Neural progenitor cell (in vitro differentiated cells): ENCODE measurements at regions not wholly inside any gene's neighbourhood (a gene's known extent, or its start where the extent isn't known, plus 50 kb on each side); places are given as distances from the start of the nearest gene placed in this dataset.
A peak's percentile ranks its signal among the peaks of the same experiment; 100 is the strongest.

Source experiments
- DNase-seq: peaks from one replicate; pipeline ENCODE4 v3.0.0-alpha.2; 2016; ENCODE audit warnings: low spot score
- H2AFZ ChIP-seq: fragments of 200-600 bp; sonication (generic); replicated peaks from 2 replicates; pipeline ENCODE4 v1.6.1; 2016; ENCODE audit warnings: antibody characterized with exemption
- H3F3A ChIP-seq: fragments of 200-600 bp; sonication (generic); 2 replicates; pipeline ENCODE4 v1.6.1; 2016; ENCODE audit warnings: antibody characterized with exemption, low read depth
- H3K27ac ChIP-seq: fragments of 200-600 bp; sonication (generic); 2 replicates; pipeline ENCODE4 v1.5.1; 2016; ENCODE audit warnings: mild to moderate bottlenecking
- H3K27me3 ChIP-seq: fragments of 200-600 bp; sonication (generic); 2 replicates; pipeline ENCODE4 v1.6.1; 2016; ENCODE audit warnings: mild to moderate bottlenecking, moderate library complexity
- H3K36me3 ChIP-seq: fragments of 200-600 bp; sonication (generic); 2 replicates; pipeline ENCODE4 v1.5.1; 2016
- H3K4me1 ChIP-seq: fragments of 200-600 bp; sonication (generic); 2 replicates; pipeline ENCODE4 v1.6.1; 2016; ENCODE audit warnings: mixed run types
- H3K4me2 ChIP-seq: fragments of 200-600 bp; sonication (generic); 2 replicates; pipeline ENCODE4 v1.6.1; 2016
- H3K4me3 ChIP-seq: fragments of 200-600 bp; sonication (generic); 2 replicates; pipeline ENCODE4 v1.5.1; 2016
- H3K79me2 ChIP-seq: fragments of 200-600 bp; sonication (generic); 2 replicates; pipeline ENCODE4 v1.6.1; 2016; ENCODE audit warnings: low read depth
- H3K9ac ChIP-seq: fragments of 200-600 bp; sonication (generic); 2 replicates; pipeline ENCODE4 v1.6.1; 2016
- H3K9me3 ChIP-seq: fragments of 200-600 bp; sonication (generic); 2 replicates; pipeline ENCODE4 v1.5.1; 2016; ENCODE audit warnings: low read depth
- H4K20me1 ChIP-seq: fragments of 200-600 bp; sonication (generic); 2 replicates; pipeline ENCODE4 v1.6.1; 2016; ENCODE audit warnings: low read depth
- H3K27ac Mint-ChIP-seq: 3 replicates; pipeline ENCODE4 v1.8.0; 2021; ENCODE audit warnings: mixed read lengths
- H3K27me3 Mint-ChIP-seq: 2 replicates; pipeline ENCODE4 v1.8.0; 2022; ENCODE audit warnings: low read depth, mild to moderate bottlenecking, inconsistent platforms, moderate library complexity, mixed read lengths; ENCODE audit not compliant: insufficient read depth
- H3K36me3 Mint-ChIP-seq: 3 replicates; pipeline ENCODE4 v1.8.0; 2021; ENCODE audit warnings: mixed read lengths
- H3K4me1 Mint-ChIP-seq: 3 replicates; pipeline ENCODE4 v1.8.0; 2021; ENCODE audit warnings: mixed read lengths
- H3K4me3 Mint-ChIP-seq: 3 replicates; pipeline ENCODE4 v1.8.0; 2021; ENCODE audit warnings: mild to moderate bottlenecking, moderate library complexity, mixed read lengths
- H3K9me3 Mint-ChIP-seq: 3 replicates; pipeline ENCODE4 v1.8.0; 2020; ENCODE audit warnings: mixed read lengths
- EZH2 ChIP-seq: fragments of 200-600 bp; sonication (generic); IDR thresholded peaks from 2 replicates; pipeline ENCODE4 v1.6.1; 2017; ENCODE audit warnings: antibody characterized with exemption, mild to moderate bottlenecking, moderate library complexity
- EZH2phosphoT487 ChIP-seq: fragments of 200-600 bp; sonication (generic); IDR thresholded peaks from 2 replicates; pipeline ENCODE4 v1.6.1; 2017; ENCODE audit warnings: antibody characterized with exemption
- TF ChIP-seq, protein P1 (sequence below): fragments of 200-600 bp; sonication (generic); IDR thresholded peaks from 2 replicates; pipeline ENCODE4 v1.5.1; 2017; ENCODE audit warnings: antibody characterized with exemption, mild to moderate bottlenecking

DNA sequence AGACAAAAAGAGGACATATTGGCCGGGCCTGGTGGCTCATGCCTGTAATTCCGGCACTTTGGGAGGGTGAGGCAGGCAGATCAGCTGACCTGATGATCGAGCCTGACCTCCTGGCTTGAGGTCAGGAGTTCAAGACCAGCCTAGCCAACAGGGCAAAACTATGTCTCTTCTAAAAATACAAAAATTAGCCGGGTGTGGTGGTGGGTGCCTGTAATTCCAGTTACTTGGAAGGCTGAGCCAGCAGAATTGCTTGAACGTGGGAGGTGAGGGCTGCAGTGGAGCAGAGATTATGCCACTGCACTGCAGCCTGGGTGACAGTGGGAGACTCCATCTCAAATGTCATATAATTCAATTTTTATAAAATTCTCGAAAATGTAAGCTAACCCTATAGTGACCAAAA, 84.5 kb downstream of the SEMA4F start:
- Histone ChIP-seq H3K36me3 (no peaks in the 10 kb centered on the region), H3K9ac (no peak overlapping the region), H3K27ac (no peak overlapping the region), H3K4me3 (no peak overlapping the region), H3K4me1 (peaks cover 41% of the 10 kb centered on the region), H3K4me2 (no peak overlapping the region), H2AFZ (no peak overlapping the region), H4K20me1 (no peaks in the 10 kb centered on the region), H3K9me3 (peaks cover 12% of the 10 kb centered on the region), H3K27me3 (no peaks in the 10 kb centered on the region), H3F3A (peaks cover 24% of the 10 kb centered on the region), H3K79me2 (no peaks in the 10 kb centered on the region)
- Mint-ChIP-seq H3K9me3 (peaks cover 17% of the 10 kb centered on the region), H3K27ac (no peak overlapping the region), H3K4me3 (no peak overlapping the region), H3K4me1 (peaks cover 39% of the 10 kb centered on the region), H3K27me3 (no peaks in the 10 kb centered on the region), H3K36me3 (peaks cover 5% of the 10 kb centered on the region)
- no peak for DNase-seq
- TF ChIP-seq, protein P1, sequence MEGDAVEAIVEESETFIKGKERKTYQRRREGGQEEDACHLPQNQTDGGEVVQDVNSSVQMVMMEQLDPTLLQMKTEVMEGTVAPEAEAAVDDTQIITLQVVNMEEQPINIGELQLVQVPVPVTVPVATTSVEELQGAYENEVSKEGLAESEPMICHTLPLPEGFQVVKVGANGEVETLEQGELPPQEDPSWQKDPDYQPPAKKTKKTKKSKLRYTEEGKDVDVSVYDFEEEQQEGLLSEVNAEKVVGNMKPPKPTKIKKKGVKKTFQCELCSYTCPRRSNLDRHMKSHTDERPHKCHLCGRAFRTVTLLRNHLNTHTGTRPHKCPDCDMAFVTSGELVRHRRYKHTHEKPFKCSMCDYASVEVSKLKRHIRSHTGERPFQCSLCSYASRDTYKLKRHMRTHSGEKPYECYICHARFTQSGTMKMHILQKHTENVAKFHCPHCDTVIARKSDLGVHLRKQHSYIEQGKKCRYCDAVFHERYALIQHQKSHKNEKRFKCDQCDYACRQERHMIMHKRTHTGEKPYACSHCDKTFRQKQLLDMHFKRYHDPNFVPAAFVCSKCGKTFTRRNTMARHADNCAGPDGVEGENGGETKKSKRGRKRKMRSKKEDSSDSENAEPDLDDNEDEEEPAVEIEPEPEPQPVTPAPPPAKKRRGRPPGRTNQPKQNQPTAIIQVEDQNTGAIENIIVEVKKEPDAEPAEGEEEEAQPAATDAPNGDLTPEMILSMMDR: no peak
- TF ChIP-seq EZH2phosphoT487 (no peak), EZH2 (no peak)

DNA sequence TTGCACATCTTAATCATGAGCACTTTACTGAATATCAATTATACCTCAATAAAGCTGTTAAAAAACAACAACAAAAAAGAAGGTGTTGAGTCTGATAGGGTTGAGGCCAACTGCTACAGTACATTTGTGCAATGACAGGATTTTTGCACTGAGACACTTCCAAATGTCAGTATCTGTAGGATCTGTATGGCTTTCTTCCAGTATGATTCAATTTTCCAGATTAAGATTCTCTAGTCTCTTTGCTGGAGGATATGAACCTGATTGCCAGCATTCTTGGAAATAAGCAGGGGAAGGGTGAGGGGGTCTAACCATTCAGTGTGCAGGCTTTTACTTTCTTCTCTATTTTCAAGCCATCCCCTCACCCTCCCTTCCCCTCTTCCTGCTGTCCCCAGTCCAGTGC, 85.1 kb downstream of the SEMA4F start:
- H3K9me3 Mint-ChIP-seq: peaks cover 17% of the 10 kb centered on the region
- no peaks in the 10 kb centered on the region for H3K27me3 Mint-ChIP-seq
- no peak overlapping the region for H3K4me3 Mint-ChIP-seq
- no peaks in the 10 kb centered on the region for H3K27me3 ChIP-seq
- H3K27ac Mint-ChIP-seq: peak overlapping the region; percentile 36
- peaks cover 38% of the 10 kb centered on the region for H3K4me1 ChIP-seq
- no peaks in the 10 kb centered on the region for H3K79me2 ChIP-seq
- peaks cover 24% of the 10 kb centered on the region for H3F3A ChIP-seq
- no peak overlapping the region for H3K9ac ChIP-seq
- peaks cover 35% of the 10 kb centered on the region for H3K4me1 Mint-ChIP-seq
- DNase-seq: no peak
- no peak for TF ChIP-seq EZH2phosphoT487
- no peak for TF ChIP-seq EZH2
- TF ChIP-seq, protein P1: no peak
- peaks cover 12% of the 10 kb centered on the region for H3K9me3 ChIP-seq
- no peaks in the 10 kb centered on the region for H4K20me1 ChIP-seq
- no peak overlapping the region for H3K4me2 ChIP-seq
- no peak overlapping the region for H3K27ac ChIP-seq
- H3K36me3 Mint-ChIP-seq: peaks cover 5% of the 10 kb centered on the region
- no peak overlapping the region for H3K4me3 ChIP-seq
- H2AFZ ChIP-seq: no peak overlapping the region
- no peaks in the 10 kb centered on the region for H3K36me3 ChIP-seq

DNA sequence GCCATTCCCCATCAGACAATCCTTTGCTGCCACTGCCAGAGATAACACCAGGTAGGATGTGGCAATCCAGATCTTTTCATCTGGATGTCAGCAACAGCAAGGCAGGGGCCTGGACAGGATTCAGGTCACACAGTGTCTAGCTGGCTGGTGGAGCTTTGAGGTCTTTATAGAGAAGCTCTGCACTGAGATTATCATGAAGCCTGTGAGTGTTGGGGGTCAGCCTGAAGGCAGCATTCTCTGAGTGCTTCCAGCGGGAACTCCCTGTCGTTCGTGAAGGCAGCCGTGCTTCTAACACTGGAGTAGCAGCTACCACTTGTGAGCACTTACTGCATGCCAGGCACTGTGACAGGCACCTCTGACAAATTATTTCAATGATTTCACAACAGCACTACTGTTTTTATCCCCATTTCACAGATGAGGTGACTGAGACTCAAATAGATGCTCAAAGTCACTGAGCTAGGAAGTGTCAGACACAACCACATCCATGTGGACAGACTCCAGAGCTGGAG, 85.7 kb downstream of the SEMA4F start:
- H3F3A ChIP-seq: peaks cover 19% of the 10 kb centered on the region
- Mint-ChIP-seq H3K36me3 (peaks cover 5% of the 10 kb centered on the region), H3K4me3 (no peak overlapping the region), H3K27me3 (no peaks in the 10 kb centered on the region), H3K9me3 (peaks cover 17% of the 10 kb centered on the region), H3K4me1 (peaks cover 31% of the 10 kb centered on the region), H3K27ac (peak overlapping the region; percentile 36)
- H3K36me3 ChIP-seq: no peaks in the 10 kb centered on the region
- H4K20me1 ChIP-seq: no peaks in the 10 kb centered on the region
- no peak overlapping the region for H3K4me2 ChIP-seq
- no peak overlapping the region for H3K4me3 ChIP-seq
- H3K27me3 ChIP-seq: no peaks in the 10 kb centered on the region
- no peaks in the 10 kb centered on the region for H3K79me2 ChIP-seq
- no peak overlapping the region for H3K9ac ChIP-seq
- peaks cover 31% of the 10 kb centered on the region for H3K4me1 ChIP-seq
- no peak overlapping the region for H3K27ac ChIP-seq
- H3K9me3 ChIP-seq: peaks cover 12% of the 10 kb centered on the region
- TF ChIP-seq, protein P1: no peak
- TF ChIP-seq EZH2phosphoT487 (no peak), EZH2 (no peak)
- DNase-seq: no peak
- H2AFZ ChIP-seq: no peak overlapping the region
